Right ventricle myocardium superior (tissue), 1 donor: ENCODE measurements at regions not wholly inside any gene's neighbourhood (a gene's known extent, or its start where the extent isn't known, plus 50 kb on each side); places are given as distances from the start of the nearest gene placed in this dataset.
"Not testable (repeated sequence)": the region's sequence is repeated elsewhere in the genome, so short reads cannot be mapped to it uniquely, and the experiment has no call there.

Source experiments
- ATAC-seq: fragments of 200-7000 bp; cut with Tn5 transposase; one replicate; pipeline ENCODE4 v1.9.1; 2020; ENCODE audit warnings: mild to moderate bottlenecking; ENCODE audit not compliant: poor library complexity
- DNase-seq: peaks from one replicate; pipeline ENCODE4 v3.0.0-alpha.2; 2020
- intact Hi-C: fragments of 100-400 bp; cut with DNase I; formaldehyde crosslinking; loops from one replicate; pipeline ENCODE4 v1.11.2; 2022
- donor health status: DM: no; HTN: yes; CAD: no; lungs with severe emphysema.

DNA sequence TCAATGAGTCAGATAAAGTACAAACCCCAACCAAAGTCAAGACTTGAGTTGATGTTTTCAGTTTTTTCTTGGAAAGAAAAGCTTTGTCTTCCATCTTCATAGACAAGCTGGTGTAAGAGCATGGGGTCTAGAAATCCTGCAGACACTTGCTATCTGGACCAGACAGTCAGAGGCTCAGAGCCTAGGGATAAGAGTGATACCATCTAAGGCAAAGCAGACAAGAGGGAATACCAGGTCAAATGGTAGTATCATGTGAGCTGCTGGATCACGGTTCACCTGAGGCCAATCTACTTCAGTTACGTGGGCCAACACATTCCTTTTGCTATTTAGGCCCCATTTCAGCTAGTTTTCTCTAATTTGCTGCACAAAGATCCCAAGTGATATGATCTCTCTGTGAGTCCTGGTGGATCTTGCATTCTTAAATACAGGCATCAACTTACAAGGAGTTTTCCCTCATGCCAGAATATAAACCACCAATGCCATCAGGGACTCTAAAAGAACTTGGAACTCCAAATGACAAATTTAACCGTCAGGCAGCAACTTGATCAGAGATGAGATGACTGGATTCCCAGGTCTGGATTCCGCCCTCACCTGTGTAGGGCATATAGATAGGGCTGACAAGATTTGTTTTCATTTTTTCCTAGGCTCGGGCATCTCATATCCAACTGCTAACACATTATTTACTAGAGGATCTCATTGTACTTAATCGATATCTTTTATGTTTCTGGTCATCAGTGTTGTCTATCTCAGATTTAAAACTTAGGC is 101.4 kb downstream of the FOXD4L6 start:
- intact Hi-C loops, ATAC-seq, DNase-seq: not testable (repeated sequence)

- DNase-seq, ATAC-seq, intact Hi-C loops: not testable (repeated sequence)
These were observed 106.1 kb downstream of the FOXD4L6 start for GRCh38 chr9:41022365-41022764.

DNA sequence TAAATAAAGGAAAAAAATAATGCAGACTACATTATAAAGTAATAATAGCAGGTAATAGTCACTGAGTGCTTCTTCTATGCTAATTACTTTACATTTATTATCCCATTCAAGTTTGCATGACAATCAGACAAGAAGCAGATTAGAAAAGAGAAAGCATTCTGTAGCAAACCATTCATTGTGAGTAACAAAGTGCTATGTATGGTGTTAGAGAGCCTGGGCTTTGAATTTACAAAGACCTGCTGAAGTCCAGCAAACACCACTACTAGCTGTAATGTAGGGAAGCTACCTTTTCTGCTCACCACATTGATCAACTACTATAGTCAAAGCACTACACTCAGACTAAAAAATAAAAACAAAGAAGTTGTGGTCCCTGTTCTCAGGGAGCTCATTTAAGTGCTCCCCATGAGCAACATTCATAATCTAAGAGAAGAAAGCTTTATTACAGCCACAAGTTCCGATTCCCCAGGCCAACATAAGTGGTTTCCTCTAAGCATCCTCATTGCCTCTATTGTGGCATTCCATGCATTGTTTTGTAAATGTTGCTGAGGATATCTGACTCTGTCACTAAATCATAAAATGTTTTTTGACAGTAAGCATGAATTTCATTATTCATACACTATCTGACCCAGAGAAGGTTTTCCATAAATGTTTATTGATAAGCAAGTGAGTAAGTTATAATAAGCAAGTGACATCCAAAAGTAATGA is 108.5 kb downstream of the FOXD4L6 start:
- intact Hi-C loops, ATAC-seq, DNase-seq: not testable (repeated sequence)

- ATAC-seq, intact Hi-C loops, DNase-seq: not testable (repeated sequence)
These were observed 109.5 kb downstream of the FOXD4L6 start for GRCh38 chr9:41018948-41019347.

- ATAC-seq, intact Hi-C loops, DNase-seq: not testable (repeated sequence)
These were observed 111.8 kb downstream of the FOXD4L6 start for GRCh38 chr9:41016699-41017098.

DNA sequence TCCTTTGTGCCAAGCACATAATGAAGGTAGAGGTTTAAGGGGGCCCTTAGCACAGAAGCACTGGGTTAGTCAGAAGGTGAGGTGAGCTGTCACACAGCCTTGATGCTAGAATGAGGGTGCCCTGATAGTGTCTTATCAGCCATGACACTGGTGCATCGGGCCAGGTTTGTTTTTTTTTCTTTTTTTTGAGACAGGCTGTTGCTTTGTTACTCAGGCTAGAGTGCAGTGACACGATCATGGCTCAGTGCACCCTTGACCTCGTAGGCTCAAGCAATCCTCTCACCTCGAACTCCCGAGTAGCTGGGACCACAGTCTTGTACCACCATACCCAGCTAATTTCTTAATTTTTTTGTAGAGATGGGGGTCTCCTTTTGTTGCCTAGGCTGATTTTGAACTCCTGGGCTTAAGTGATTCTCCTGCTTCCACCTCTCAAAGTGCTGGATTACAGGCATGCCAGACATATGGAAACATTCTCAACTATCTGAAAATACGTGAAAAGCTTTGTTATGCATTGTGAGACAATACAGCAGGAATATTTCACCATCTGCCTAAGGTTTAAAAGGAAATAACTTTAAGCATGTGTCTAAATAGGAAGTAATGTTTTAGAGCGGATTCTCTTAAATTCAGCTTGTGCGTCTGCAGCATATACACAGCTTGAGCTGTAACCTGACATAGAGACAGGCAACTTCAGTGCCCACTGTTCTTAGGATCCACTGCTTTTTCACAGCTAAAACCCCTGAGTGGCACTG is 128.4 kb downstream of the FOXD4L6 start:
- DNase-seq, ATAC-seq, intact Hi-C loops: not testable (repeated sequence)

DNA sequence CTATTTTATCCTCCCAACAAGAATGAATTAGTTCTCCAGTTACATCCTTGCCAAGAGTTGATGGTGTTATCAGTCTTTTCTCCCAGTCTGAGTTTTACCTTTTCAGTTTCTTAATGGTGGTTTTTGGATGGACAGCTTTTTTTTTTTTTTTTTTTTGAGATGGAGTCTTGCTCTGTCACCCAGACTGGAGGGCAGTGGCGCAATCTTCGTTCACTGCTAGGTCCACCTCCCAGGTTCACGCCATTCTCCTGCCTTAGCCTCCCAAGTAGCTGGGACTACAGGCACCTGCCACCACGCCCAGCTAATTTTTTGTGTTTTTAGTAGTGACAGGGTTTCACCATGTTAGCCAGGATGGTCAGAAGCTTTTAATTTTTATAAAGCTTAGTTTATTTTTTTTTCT is 133.0 kb downstream of the FOXD4L6 start:
- intact Hi-C loops, DNase-seq, ATAC-seq: not testable (repeated sequence)

- intact Hi-C loops, ATAC-seq: not testable (repeated sequence)
These were observed 134.6 kb downstream of the FOXD4L6 start for GRCh38 chr9:40993842-40994241.

GRCh38 chr9:40993375-40993774 is 135.1 kb downstream of the FOXD4L6 start:
- DNase-seq, ATAC-seq, intact Hi-C loops: not testable (repeated sequence)

More at GRCh38 chr9:40993842-40994241, 134.6 kb downstream of the FOXD4L6 start:
- not testable (repeated sequence) for DNase-seq

DNA sequence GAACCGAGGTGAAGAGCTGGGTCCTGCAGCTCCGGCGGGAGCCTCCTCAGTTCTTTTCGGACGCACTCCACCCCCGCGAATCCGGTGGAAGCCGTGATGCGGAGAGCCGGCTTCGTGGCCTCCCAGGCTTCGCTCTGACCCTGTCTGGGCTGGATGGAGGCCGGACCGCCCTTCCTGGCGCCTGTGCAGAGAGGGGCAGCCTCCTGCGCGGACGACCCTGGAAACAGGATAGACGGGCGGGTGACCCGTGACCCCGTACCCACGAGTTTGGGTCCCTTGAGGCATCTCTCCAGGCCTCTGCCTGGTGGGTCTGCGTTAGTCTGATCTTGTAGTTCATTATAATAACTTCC is 136.0 kb downstream of the FOXD4L6 start:
- peak; percentile 83 for DNase-seq
- intact Hi-C loops = not testable (repeated sequence)
- ATAC-seq = peak; percentile 23

GRCh38 chr9:40991741-40992471 is 136.6 kb downstream of the FOXD4L6 start:
- DNase-seq (peak; percentile 98), ATAC-seq (peak; percentile 100)
- intact Hi-C loops = not testable (repeated sequence)

DNA sequence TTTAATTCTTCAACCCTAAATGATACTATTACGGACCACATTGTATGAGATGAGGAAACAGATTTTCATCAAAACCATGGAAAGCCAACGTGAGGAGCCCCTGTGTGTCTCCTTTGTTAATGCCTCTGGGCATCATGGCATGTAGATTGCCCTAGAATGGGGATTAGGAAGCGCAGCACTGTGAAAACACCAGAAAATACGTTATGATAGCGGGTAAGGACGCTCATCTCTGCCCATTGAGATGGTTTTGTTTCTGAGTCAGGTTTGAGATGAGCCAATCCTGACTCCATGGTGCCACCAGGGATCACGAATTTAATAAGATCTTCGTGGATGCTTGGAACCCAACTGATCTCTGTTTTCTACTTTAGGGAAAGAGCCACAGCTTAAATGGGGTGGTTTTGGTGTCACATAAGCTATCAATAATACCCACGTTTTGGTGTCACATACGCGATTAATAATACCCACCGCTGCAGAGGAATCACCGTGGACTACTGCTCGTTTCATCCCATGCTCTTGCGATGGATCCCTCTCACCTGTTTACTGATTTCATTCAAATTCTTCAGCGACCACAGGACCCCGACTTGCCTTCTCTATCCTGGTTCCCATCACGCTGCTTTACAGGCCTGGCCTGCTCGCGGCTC is 137.3 kb downstream of the FOXD4L6 start:
- intact Hi-C loops, ATAC-seq, DNase-seq: not testable (repeated sequence)

DNA sequence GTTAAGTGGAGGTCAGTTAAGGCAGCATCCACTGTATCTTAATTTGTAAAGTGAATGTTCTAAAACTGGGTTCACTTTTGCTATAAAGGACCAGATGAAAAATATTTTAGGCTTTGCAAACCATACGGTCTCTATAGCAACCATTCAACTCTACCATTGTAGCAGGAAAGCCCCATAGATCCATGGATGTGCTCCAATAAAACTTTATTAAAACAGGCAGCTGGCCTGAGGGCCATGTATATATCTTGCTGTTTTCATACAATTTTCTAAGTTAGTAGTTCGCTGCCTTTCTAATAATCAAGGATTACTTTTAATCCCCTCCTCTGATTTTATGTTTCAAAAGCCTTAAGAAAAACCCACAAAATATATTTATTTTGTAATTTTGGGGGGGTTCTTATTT is 142.1 kb downstream of the FOXD4L6 start:
- DNase-seq, ATAC-seq, intact Hi-C loops: not testable (repeated sequence)

GRCh38 chr9:40975351-40975750 is 153.1 kb downstream of the FOXD4L6 start:
- intact Hi-C loops, DNase-seq, ATAC-seq: not testable (repeated sequence)

GRCh38 chr9:40974912-40975311 is 153.6 kb downstream of the FOXD4L6 start:
- ATAC-seq, intact Hi-C loops, DNase-seq: not testable (repeated sequence)

- intact Hi-C loops, DNase-seq, ATAC-seq: not testable (repeated sequence)
These were observed 156.7 kb downstream of the FOXD4L6 start for GRCh38 chr9:40971773-40972172.

- intact Hi-C loops = not testable (repeated sequence)
These were observed 158.1 kb downstream of the FOXD4L6 start for GRCh38 chr9:40970340-40970739.

GRCh38 chr9:40962461-40962860 is 166.0 kb downstream of the FOXD4L6 start:
- intact Hi-C loops, ATAC-seq: not testable (repeated sequence)

More at GRCh38 chr9:40970340-40970739, 158.1 kb downstream of the FOXD4L6 start:
- not testable (repeated sequence) for DNase-seq, ATAC-seq

More at GRCh38 chr9:40962461-40962860, 166.0 kb downstream of the FOXD4L6 start:
- not testable (repeated sequence) for DNase-seq
